ENCODE measurements at regions not wholly inside any gene's neighbourhood (a gene's known extent, or its start where the extent isn't known, plus 50 kb on each side); places are given as distances from the start of the nearest gene placed in this dataset.

GRCh38 chr4:178412455-178412854 is 970.2 kb upstream of the AGA start:
- ATAC-seq, result no peak
- no peaks in the 10 kb centered on the region for H3K27me3 ChIP-seq
- no peak for DNase-seq
- TF ChIP-seq, protein P1, sequence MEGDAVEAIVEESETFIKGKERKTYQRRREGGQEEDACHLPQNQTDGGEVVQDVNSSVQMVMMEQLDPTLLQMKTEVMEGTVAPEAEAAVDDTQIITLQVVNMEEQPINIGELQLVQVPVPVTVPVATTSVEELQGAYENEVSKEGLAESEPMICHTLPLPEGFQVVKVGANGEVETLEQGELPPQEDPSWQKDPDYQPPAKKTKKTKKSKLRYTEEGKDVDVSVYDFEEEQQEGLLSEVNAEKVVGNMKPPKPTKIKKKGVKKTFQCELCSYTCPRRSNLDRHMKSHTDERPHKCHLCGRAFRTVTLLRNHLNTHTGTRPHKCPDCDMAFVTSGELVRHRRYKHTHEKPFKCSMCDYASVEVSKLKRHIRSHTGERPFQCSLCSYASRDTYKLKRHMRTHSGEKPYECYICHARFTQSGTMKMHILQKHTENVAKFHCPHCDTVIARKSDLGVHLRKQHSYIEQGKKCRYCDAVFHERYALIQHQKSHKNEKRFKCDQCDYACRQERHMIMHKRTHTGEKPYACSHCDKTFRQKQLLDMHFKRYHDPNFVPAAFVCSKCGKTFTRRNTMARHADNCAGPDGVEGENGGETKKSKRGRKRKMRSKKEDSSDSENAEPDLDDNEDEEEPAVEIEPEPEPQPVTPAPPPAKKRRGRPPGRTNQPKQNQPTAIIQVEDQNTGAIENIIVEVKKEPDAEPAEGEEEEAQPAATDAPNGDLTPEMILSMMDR (IDR thresholded peaks at IDR 0.05), result no peak
- WGBS, 2 donors, result 91 to 97% methylated on average over 1 of the region's 1 CpG
- no peak overlapping the region for H3K27ac ChIP-seq
- H3K4me1 ChIP-seq, result no peaks in the 10 kb centered on the region
- intact Hi-C loops (cut with DNase I), result no loop called here
- H3K4me3 ChIP-seq, result no peak overlapping the region
- H3K36me3 ChIP-seq, result no peaks in the 10 kb centered on the region
- peaks cover 0 to 25% (median 0%) of the 10 kb centered on the region in 11 donors for H3K9me3 ChIP-seq

DNA sequence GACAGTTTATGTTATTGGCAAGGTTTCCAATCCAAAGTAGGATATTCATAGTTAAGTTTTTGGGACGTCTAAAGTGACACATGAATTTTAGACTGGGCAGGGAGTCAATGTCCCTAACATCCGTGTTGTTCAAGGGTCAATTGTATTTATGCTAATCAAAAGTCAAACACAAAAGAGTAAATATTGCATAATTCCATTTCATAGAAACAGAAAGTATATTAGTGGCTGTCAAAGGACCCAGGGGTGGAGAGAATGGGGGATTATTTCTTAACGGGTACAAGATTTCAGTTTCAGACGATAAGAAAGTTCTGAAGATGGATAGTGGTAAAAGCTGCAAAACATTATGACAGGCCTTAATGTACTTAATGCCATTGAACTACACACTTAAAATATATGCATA is 971.8 kb upstream of the AGA start:
- TF ChIP-seq, protein P1 (IDR thresholded peaks at IDR 0.05), result no peak
- ATAC-seq (no peak), DNase-seq (no peak)
- 71 to 76% methylated on average over 4 of the region's 4 CpGs for WGBS, 2 donors
- Histone ChIP-seq H3K9me3 (peaks cover 0 to 16% (median 0%) of the 10 kb centered on the region in 11 donors), H3K4me3 (no peak overlapping the region), H3K36me3 (no peaks in the 10 kb centered on the region), H3K4me1 (no peaks in the 10 kb centered on the region), H3K27ac (no peak overlapping the region), H3K27me3 (no peaks in the 10 kb centered on the region)
- intact Hi-C loops (cut with DNase I), result no loop called here

GRCh38 chr4:178414881-178415446 is 972.7 kb upstream of the AGA start:
- H3K4me1 ChIP-seq, result no peaks in the 10 kb centered on the region
- no peak overlapping the region for H3K4me3 ChIP-seq
- TF ChIP-seq, protein P1 (IDR thresholded peaks at IDR 0.05), result no peak
- ATAC-seq (no peak), DNase-seq (no peak)
- no peaks in the 10 kb centered on the region for H3K27me3 ChIP-seq
- 91 to 93% methylated on average over 18 of the region's 18 CpGs for WGBS, 2 donors
- intact Hi-C loops (cut with DNase I), result no loop called here
- H3K9me3 ChIP-seq, result peaks cover 0 to 16% (median 0%) of the 10 kb centered on the region in 11 donors
- no peak overlapping the region for H3K27ac ChIP-seq
- H3K36me3 ChIP-seq, result no peaks in the 10 kb centered on the region

- no peaks in the 10 kb centered on the region for H3K36me3 ChIP-seq
- no peaks in the 10 kb centered on the region for H3K27me3 ChIP-seq
- TF ChIP-seq, protein P1 (IDR thresholded peaks at IDR 0.05), result no peak
- H3K4me3 ChIP-seq, result no peak overlapping the region
- ATAC-seq, result no peak
- intact Hi-C loops (cut with DNase I), result no loop called here
- 94 to 97% methylated on average over 14 of the region's 14 CpGs for WGBS, 2 donors
- H3K27ac ChIP-seq, result no peak overlapping the region
- H3K4me1 ChIP-seq, result no peaks in the 10 kb centered on the region
- H3K9me3 ChIP-seq, result peaks cover 0 to 16% (median 0%) of the 10 kb centered on the region in 11 donors
- no peak for DNase-seq
Measured at GRCh38 chr4:178415925-178416324, 973.7 kb upstream of the AGA start.
